ENCODE measurements at regions not wholly inside any gene's neighbourhood (a gene's known extent, or its start where the extent isn't known, plus 50 kb on each side); places are given as distances from the start of the nearest gene placed in this dataset.

DNA sequence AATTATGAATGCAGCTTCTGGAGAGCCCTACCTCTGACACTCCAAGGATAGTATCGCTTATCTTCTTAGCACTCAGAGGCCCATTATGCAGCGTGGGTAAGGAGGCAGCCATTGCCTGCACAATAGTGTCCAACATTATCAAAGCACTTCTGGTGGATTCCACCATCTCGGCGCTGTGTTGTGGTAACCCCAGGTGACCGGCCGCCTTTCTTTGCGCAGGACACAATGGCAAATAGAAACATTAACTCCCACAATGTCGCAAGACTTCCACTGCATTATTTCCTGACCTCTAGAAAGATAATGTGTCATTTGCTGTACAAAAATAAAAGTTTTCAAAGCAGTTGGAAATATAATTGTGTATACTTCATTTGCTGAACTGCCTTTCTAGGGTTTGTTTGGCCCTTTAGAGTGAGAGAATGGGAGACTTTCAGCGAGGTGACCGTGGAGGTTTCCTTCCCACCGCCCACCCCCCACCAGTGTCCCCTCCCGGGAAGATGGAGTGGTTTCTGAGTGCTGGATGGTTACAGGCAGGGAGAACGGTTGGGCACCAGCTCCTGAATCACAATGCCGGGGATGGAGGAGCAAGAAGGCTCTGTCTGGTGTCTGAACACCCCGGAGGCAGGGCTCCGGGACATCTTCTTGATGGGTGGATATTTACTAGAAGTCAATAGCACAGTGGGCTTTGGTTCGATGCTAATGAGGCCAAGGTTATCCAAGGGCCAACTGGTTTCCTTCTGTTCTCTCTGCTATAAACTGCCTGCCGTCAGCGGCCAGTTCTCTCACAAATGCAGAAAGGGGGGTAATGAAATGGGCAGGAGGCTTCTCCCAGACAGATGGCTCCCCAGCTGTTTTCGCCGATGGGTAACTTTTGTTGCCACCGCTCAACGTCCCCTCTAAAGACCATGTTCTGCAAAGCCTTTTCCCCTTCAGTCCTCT lies 215.4 kb upstream of the PROX1 start:
- no peak for TF ChIP-seq EZH2 (IDR thresholded peaks at IDR 0.05; ENCODE audit: insufficient read depth, poor library complexity, severe bottlenecking)
- TF ChIP-seq EZH2phosphoT487 (IDR thresholded peaks at IDR 0.05; ENCODE audit: insufficient read depth, low read depth): no peak

Measured in GM23248 (cell line).